Cardiac fibroblast (primary cell): ENCODE measurements at regions not wholly inside any gene's neighbourhood (a gene's known extent, or its start where the extent isn't known, plus 50 kb on each side); places are given as distances from the start of the nearest gene placed in this dataset.

Experiments
- DNase-seq, 2 donors: peaks; one replicate each; pipeline versions ENCODE4 v3.0.0 to v3.0.0-alpha.2; 2010; ENCODE audit warnings: low read depth in 2 of 2
- H3K4me3 ChIP-seq, 2 donors: replicated peaks in 1 of 2; 1 replicate in 1 of 2; 2 replicates in 1 of 2; pipeline ENCODE4 v1.5.1; 2011; ENCODE audit warnings: low read depth in 2 of 2, low read length in 2 of 2, mild to moderate bottlenecking in 2 of 2, moderate library complexity in 1 of 2
- CTCF ChIP-seq: IDR thresholded peaks from one replicate; pipeline ENCODE4 v1.5.1; 2011; ENCODE audit warnings: low read depth, mild to moderate bottlenecking, low read length, inconsistent platforms

GRCh38 chr14:106822905-106823304 lies 1296.5 kb downstream of the TMEM121 start:
- H3K4me3 ChIP-seq, result no peak overlapping the region
- no peak for DNase-seq
- TF ChIP-seq CTCF, result no peak

GRCh38 chr14:106823552-106823951 lies 1297.2 kb downstream of the TMEM121 start:
- H3K4me3 ChIP-seq, result no peak overlapping the region
- no peak for DNase-seq
- no peak for TF ChIP-seq CTCF

DNA sequence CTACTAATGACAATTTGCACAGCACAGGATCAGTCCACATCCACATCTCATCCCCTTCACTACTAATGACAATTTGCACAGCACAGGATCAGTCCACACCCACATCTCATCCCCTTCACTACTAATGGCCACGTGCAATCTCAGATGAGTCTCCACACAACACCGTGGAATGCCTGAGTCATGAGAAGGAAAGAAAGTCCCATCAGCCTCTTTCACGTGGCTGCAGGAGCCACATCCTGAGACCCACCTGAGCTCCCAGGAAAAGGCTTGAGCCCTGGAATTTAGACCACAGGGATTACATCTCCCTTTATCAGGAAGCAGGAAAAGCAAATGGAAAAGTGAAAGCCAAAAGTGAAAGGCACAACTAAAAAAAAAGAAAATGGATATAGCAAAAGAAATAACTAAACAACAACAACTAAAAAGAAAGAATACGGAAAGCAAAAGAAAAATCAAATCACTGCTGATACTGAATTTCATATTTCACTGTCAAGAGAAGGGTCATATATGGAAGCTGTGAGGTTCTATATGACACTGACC lies 1300.5 kb downstream of the TMEM121 start:
- no peak overlapping the region for H3K4me3 ChIP-seq
- DNase-seq, result no peak
- TF ChIP-seq CTCF, result no peak

- H3K4me3 ChIP-seq, result no peak overlapping the region
- DNase-seq, result peak in 1 of 2 donors; percentile 42
- TF ChIP-seq CTCF, result peak; percentile 48
These were observed 1304.9 kb downstream of the TMEM121 start for GRCh38 chr14:106831322-106831720.

- no peak for TF ChIP-seq CTCF
- no peak overlapping the region for H3K4me3 ChIP-seq
- DNase-seq, result no peak
These were observed 1311.5 kb downstream of the TMEM121 start for GRCh38 chr14:106837870-106838269.

GRCh38 chr14:106838991-106839769 lies 1312.8 kb downstream of the TMEM121 start:
- no peak for DNase-seq
- TF ChIP-seq CTCF, result no peak
- no peak overlapping the region for H3K4me3 ChIP-seq
